NCI-H1048 (cell line): ENCODE measurements at regions not wholly inside any gene's neighbourhood (a gene's known extent, or its start where the extent isn't known, plus 50 kb on each side); places are given as distances from the start of the nearest gene placed in this dataset.
"Not testable (repeated sequence)": the region's sequence is repeated elsewhere in the genome, so short reads cannot be mapped to it uniquely, and the experiment has no call there.

Experiments
- DNase-seq: peaks from one replicate; lab custom pipeline; 2025; lab: John Stamatoyannopoulos, UW

DNA sequence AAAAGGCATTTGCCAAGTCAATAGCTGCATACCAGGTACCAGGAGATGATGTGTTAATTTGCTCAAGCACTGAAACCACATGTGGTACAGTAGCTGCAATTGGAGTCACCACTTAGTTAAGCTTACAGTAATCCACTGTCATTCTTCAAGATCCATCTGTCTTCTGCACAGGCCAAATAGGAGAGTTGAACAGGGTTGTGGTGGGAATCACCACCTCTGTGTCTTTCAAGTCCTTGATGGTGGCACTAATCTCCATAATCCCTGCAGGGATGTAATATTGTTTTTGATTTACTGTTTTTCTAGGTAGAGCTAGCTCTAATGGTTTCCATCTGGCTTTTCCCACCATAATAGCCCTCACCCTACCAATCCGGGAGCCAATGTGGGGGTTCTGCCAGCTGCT lies 91.9 kb downstream of the FCRL5 start:
- DNase-seq: no peak

DNA sequence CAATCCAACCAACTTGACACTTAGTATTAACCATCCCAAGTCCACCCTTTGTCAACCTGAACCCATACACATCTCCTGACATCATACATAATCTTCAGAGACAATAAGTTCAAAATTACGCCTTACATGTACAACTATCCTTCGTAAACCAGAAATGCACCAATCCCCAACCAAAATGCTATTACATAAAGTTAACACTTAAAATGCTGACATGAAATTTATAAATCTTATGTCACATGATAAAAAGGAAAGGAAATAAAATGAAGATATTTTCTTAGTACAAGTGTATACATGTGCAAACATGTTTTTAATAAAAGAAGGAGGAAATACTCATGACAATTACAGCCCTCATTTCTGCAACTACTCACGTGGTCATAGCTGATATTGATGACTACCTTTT lies 95.0 kb downstream of the FCRL5 start:
- DNase-seq: no peak

DNA sequence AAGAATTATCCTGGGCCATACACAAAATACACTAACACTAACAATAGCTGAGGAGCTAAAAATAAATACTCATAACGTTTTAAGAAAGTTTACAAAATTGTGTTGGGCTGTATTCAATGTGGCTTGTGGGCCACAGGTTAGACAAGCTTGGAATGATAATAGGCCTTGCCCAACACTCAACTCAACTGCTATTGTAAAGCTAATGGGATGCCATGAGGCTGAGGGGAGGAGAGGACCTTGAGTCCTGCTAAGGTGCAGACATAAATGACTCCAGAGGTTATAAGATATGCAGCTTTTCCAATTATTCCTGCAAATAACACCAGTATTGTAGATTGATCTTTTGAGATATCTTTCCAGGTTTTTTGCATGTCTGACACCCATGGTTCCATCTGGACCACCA lies 97.0 kb downstream of the FCRL5 start:
- no peak for DNase-seq

DNA sequence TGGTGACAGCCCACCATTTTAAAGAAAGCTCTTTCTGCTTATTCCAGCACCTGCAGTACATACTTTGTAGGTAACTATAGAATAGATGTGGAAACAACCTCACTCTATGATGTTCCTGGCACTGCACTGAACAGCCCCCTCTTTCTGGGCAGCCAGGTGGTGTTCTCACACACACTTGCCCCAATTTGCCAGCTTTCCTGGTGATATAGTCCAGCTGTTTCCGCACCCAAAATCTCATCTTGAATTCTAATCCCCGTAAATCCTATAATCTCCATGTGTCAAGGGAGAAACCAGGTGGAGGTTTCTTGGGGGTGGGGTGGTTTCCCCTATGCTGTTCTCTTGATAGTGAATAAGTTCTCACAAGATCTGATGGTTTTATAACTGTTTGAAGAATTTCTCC lies 102.2 kb downstream of the FCRL5 start:
- no peak for DNase-seq

DNA sequence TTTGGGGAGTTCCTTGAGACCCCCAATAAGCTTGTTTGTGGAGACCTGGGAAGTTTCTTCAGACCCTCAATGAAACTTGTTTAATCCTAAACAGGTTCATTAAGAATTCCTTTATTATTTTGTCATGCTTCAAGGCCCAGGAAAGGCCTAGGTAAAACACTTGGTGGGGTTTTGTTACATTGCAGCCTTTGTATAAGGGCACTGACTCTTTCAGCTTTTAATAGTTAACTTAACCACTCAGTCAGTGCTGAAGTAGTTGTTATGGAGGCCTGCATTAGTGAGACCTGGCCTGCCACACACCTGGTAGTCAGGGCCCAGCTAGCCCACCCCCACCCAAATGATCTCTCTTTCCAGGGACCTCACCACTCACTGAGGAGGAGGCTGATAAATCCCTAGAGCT lies 103.7 kb downstream of the FCRL5 start:
- no peak for DNase-seq

DNA sequence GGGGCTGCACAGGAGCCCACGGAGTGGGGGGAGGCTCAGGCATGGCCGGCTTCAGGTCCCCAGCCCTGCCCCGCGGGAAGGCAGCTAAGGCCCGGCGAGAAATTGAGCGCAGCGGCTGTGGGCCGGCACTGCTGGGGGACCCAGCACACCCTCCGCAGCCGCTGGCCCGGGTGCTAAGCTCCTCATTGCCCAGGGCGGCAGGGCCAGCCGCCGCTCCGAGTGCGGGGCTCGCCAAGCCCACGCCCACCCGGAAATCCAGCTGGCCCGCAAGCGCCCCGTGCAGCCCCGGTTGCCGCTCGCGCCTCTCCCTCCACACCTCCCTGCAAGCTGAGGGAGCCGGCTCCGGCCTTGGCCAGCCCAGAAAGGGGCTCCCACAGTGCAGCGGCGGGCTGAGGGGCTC lies 106.0 kb downstream of the FCRL5 start:
- not testable (repeated sequence) for DNase-seq

DNA sequence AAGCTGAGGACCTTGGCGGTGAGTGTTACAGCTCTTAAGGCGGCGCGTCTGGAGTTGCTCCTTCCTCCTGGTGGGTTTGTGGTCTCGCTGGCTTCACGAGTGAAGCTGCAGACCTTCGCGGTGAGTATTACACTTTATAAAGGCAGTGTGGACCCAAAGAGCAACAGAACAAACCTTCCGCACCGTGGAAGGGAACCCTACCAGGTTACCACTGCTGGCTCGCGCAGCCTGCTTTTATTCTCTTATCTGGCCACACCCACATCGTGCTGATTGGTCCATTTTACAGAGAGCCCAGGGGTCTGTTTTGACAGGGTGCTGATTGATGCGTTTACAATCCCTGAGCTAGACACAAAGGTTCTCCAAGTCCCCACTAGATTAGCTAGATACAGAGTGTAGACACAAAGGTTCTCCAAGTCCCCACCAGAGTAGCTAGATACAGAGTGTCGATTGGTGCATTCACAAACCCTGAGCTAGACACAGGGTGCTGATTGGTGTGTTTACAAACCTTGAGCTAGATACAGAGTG lies 106.6 kb downstream of the FCRL5 start:
- DNase-seq: not testable (repeated sequence)

DNA sequence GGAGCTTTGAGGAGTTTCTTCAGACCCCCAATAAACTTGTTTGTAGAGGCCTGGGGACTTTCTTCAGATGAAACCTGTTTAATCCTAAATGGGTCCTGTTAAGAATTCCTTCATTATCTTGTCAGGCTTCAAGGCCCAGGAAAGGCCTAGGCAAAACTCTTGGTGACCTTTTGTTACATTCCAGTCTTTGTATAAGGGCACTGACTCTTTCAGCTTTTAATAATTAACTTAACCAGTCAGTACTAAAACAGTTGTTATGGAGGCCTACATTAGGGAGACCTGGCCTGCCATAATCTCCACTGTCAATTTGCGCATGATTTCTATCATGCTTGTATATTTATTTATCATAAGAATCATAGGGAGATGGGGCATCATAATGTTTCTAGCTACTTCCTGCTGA lies 110.2 kb downstream of the FCRL5 start:
- no peak for DNase-seq

DNA sequence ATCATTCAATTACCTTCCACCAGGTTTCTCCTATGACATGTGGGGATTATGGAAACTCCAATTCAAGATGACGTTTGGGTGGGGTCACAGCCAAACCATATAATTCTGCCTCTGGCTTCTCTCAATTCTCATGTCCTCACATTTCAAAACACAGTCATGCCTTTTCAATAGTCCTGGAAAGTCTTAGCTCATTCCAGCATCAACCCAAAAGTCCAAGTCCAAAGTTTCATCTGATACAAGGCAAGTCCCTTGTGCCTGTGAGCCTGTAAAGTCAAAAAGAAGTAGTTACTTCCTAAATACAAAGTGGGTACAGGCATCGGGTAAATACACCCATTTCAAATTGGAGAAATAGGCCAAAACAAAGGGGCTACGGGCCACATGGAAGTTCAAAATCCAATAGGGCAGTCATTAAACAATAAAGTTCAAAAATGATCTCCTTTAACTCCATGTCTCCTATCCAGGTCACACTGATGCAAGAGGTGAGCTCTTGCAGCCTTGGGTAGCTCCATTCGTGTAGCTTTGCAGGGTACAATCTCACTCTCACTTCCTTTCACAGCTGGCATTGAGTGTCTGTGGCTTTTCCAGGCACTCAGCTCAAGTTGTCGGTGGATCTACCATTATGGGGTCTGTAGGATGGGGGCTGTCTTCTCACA lies 112.9 kb downstream of the FCRL5 start:
- no peak for DNase-seq

DNA sequence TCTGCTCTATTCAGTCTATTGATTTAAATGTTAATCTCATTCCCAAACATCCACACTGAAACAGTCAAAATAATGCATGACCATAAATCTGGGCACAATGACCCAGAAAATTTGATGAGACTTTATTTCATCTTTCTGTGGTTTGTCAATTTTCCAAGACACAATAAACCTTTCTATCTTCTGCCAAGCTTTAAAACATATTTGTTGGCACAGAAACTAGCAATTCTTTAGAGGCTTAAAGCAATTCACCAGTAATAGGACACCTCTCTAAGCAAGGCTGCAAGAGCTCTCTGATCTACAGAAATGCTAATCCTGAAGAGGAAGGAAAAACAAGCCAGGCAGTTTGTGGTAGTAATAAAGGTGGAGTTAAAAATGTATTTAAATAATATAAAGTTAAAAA lies 113.7 kb downstream of the FCRL5 start:
- DNase-seq: peak; percentile 14

DNA sequence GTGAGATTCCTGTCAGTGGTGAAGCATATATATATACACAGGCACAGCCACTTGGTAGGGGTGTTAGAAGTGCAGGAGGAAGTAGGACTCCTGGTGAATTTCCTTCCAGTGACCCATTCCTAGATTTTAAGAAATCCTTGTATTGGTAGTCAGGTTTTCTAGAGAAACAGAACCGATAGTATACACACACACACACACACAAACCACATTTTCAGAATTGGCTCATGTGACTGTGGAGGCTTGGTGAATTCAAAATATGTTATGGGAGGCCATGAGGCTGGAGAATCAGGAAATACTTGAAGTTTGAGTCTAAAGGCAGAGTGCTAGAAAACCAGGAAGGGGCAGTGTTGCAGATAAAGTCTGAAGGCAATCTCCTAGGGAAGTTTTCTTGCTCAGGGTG lies 114.2 kb downstream of the FCRL5 start:
- no peak for DNase-seq

DNA sequence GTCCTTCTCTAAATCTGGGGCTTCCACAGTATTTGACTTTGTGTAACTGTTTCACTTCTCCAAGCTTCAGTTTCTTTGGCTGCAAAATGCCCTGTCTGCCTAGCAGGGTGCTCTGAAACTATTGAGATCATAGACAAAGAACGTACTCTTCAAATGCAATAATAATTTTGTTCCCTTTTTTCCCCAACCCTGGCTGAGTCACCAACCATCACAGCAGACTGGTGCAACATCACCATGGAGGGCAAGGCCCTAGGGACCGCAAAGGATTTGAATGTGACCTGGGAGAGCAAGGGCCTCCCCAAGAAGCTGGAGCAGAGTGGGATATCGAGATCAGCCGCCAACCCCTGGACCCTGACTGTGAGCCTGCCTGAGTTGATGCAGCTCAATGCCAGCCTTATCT lies 115.0 kb downstream of the FCRL5 start:
- DNase-seq: no peak

DNA sequence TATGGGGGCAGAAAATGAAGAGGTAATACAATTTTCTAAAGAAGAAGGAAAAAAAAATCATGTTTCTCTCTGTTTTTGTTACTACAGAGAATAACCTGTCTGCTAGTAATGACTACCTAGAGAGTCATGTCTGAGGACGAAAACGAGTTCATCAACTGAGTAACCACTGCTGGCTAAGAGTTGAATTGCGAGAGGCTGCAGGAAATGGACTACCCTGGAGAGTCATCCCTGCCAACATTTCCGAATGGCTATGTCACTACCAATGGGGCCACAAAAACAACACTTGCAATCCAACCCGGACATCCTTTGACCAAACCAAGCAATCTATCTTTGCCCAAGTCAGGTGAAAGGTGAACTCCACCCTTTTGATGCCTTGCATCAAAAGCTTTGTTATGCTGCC lies 120.6 kb downstream of the FCRL5 start:
- DNase-seq: no peak

DNA sequence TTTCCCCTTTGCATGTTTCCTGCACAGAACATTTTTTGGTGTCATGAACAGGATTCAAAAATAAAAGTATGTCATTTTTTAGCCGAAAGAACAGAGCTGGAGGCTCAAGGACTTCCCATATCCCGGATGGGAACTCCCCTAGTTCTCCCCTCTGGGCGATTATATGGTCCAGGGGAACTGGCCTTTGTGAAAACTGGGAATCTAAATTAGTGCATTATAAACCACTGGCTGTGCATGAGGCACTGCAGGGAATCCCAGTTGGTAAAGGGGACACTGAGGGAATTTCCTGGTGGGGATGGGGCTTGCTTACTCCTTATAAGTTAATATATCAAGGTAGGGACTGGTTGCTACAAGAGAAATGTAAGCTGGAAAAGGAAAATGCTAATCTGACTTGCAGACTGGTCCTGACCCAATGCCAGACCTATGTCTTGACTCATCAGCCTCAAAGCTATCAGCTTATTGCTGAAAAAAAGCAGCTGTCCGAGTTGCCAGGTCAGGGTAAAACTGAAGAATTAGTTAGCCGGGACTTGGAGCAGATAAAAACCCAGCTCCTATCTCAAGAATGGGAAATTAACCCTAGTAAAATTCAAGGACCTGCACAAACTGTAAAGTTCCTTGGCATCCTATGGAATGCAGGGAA lies 122.6 kb downstream of the FCRL5 start:
- no peak for DNase-seq

DNA sequence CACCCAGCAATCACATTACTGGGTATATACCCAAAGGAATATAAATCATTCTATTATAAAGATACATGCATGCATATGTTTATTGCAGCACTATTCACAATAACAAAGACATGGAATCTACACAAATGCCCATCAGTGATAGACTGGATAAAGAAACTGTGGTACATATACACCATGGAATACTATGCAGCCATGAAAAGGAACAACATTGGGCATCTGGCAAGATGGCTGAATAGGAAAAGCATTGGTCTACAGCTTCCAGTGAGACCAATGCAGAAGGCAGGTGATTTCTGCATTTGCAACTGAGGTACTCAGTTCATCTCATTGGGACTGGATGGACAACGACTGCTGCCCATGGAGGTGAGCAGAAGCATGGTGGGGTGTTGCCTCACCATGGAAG lies 128.6 kb downstream of the FCRL5 start:
- not testable (repeated sequence) for DNase-seq

DNA sequence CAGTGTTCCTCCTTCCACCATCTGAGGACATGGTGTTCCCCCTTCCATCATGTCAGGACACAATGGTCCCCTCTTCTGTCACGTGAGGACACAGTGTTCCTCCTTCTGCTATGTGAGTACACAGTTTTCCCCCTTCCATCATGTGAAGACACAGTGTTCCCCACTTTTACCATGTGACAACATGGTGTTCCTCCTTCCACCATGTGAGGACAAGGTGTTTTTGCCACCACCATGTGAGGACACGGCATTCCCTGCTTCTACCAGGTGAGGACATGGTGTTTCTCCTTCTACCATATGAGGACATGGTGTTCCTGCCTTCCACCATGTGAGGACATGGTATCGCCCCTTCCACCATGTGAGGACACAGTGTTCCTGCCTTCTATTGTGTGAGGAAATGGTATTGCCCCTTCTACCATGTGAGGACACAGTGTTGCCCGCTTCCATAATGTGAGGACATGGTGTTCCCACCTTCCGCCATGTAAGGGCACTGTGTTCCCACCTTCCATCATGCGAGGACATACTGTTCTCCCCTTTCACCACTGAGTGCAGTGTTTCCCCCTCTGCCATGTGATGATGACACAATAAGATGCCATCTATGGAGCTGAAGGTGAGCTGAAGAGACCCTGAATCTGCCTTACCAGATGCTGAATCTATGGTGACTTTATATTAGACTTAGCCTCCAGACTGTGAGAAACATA lies 132.3 kb downstream of the FCRL5 start:
- DNase-seq: no peak

DNA sequence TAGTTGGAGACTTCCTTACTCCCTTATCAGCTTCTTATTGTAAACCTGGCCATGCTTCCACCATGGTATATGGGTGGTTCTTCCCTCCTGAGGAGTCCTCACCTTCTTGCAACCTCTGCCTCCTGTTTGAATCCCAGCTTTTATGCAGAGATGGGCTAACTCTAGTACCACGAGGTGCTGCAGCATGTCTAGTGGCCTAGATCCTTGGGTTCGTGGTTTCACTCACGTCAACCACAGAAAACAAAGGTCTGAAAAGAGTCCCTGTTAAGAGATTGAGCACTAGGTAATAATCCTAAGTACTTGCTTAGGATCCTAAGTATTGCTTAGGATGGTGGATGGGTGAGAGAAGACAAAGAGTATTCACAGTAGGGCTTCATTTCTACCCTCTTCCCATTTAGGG lies 133.7 kb downstream of the FCRL5 start:
- no peak for DNase-seq

DNA sequence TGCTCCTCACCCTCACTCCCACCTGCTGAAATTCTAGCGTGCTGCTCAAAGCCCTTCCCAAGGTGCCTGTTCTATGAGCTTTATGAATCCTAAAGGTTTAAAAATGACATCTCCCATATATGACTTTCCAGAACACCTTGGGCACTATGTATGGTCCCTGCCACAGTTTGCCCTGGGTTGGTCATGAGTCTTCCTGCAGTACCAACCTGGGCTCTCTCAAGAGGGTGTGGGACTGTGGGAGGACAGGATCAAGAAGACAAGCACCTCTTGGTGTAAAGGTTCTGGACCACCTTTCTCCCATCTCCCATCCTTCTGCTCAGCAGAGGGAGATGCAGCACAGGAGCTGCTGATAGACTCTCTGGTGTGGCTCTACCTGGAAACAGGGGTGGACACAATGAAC lies 134.1 kb downstream of the FCRL5 start:
- no peak for DNase-seq

DNA sequence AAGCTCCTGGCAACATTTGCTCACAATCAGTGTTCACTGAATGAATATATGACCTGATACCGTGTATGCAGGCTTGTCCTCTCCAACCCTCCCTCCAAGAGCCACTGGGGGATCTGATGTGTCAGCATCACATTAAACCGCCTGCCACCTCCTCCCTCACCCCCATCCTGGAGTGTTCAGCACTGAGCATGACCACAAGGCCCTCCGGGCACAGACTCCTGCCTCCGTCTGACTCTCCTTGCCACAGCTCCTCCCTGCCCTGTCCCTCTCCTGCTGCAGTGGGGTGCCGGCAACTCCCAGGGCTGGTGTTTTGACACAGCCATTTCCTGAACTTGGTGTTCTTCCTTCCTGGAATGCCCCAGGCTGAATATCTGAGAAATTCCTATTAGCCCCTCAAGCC lies 136.7 kb downstream of the FCRL5 start:
- no peak for DNase-seq

DNA sequence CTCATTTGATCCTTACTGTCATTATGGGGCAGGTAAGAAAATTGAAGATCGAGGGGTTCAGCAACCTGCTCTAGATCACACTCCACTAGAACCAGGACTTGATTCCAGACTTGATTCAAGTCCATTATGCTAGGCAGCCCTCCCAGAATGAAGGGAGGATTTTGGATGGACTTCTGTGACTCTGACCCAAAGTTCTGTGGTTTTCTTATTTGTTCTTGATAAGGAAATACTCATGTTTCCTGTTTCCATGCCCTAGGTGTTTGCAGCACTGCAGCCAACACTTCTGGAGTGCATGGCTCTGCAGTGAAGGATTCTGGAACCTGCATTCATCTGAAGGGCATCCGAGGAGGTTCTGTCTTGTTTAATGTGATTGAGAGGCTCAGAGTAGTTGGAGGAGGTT lies 140.0 kb downstream of the FCRL5 start:
- DNase-seq: no peak

DNA sequence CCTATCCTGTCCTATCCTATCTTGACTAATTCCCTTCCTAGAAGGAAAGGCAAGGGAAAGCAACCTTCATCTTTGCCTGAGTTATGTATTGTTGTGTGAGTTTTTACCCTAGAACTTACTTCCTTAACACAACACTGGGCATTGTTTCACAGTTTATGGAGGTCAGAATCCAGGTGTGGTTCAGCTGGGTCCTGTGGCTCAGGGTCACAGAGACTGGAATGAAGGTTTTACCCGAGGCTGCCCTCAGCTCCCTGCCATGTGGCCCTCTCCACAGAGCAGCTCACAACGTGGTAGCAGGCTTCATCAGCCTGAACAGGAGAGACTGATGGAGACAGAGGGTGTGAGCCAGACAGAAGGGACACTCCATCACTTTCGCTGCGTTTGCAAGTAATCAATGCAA lies 140.5 kb downstream of the FCRL5 start:
- DNase-seq: no peak

DNA sequence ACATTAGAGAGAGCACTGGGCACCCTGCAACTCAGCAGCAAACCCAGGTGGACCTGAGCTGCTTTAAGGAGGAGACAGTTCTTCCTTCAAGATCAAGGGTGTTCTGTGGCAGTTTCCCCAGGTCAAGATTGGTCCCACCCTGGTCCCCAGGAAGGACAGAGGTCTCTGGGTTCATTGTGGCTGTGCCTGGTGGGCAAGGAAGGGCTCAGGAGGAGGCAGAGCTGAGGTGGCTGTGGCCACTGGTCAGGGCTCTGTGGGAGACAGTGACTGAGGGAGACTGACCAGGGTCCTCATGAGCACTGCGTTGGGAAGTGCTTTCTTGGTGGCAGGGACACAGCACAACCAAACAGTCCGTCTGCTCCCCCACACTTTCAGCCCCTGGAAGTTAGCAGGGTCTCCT lies 141.3 kb downstream of the FCRL5 start:
- DNase-seq: no peak

DNA sequence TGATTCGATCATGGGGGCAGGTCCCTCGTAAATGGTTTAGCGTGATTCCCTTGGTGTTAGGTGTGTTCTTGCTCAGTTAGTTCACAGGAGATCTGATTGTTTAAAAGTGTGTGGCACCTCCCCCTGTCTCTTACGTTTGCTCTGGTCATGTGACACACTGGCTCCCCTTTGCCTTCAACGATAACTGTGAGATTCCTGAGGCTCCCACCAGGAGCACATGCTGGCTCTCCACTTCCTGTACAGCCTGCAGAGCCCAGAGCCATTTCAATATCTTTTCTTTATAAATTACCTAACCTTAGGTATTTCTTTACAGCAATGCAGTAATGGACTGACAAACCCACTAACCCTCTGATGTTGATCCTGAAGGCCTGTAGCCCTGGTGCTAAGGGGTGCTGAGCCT lies 141.9 kb downstream of the FCRL5 start:
- DNase-seq: no peak
